Hindlimb muscle (tissue), 1 donor: ENCODE measurements at regions not wholly inside any gene's neighbourhood (a gene's known extent, or its start where the extent isn't known, plus 50 kb on each side); places are given as distances from the start of the nearest gene placed in this dataset.

Source experiments
- DNase-seq: peaks from one replicate; pipeline ENCODE4 v3.0.0-alpha.2; 2013

- DNase-seq, result no peak
These were observed 322.4 kb upstream of the N4BP1 start for GRCh38 chr16:48932216-48932855.

GRCh38 chr16:48930951-48931553 lies 321.1 kb upstream of the N4BP1 start:
- no peak for DNase-seq

GRCh38 chr16:48919791-48920190 lies 309.8 kb upstream of the N4BP1 start:
- no peak for DNase-seq

GRCh38 chr16:48918520-48919258 lies 308.7 kb upstream of the N4BP1 start:
- DNase-seq, result no peak

- DNase-seq, result no peak
These were observed 306.6 kb upstream of the N4BP1 start for GRCh38 chr16:48916566-48916965.

GRCh38 chr16:48914070-48914469 lies 304.1 kb upstream of the N4BP1 start:
- no peak for DNase-seq

- no peak for DNase-seq
These were observed 303.4 kb upstream of the N4BP1 start for GRCh38 chr16:48913384-48913783.

- DNase-seq, result no peak
These were observed 302.4 kb upstream of the N4BP1 start for GRCh38 chr16:48912360-48912759.

- no peak for DNase-seq
These were observed 301.7 kb upstream of the N4BP1 start for GRCh38 chr16:48911700-48912099.

- DNase-seq, result no peak
These were observed 300.2 kb upstream of the N4BP1 start for GRCh38 chr16:48910214-48910613.

GRCh38 chr16:48909231-48909630 lies 299.3 kb upstream of the N4BP1 start:
- DNase-seq, result no peak

GRCh38 chr16:48907906-48908634 lies 298.1 kb upstream of the N4BP1 start:
- DNase-seq, result no peak

- no peak for DNase-seq
These were observed 295.9 kb upstream of the N4BP1 start for GRCh38 chr16:48905632-48906505.

- no peak for DNase-seq
These were observed 294.4 kb upstream of the N4BP1 start for GRCh38 chr16:48904333-48904732.

- DNase-seq, result no peak
These were observed 293.1 kb upstream of the N4BP1 start for GRCh38 chr16:48903039-48903438.

- no peak for DNase-seq
These were observed 291.9 kb upstream of the N4BP1 start for GRCh38 chr16:48901712-48902374.

GRCh38 chr16:48899500-48899899 lies 289.5 kb upstream of the N4BP1 start:
- no peak for DNase-seq

- no peak for DNase-seq
These were observed 287.8 kb upstream of the N4BP1 start for GRCh38 chr16:48897698-48898205.

- no peak for DNase-seq
These were observed 285.2 kb upstream of the N4BP1 start for GRCh38 chr16:48895142-48895541.

GRCh38 chr16:48892893-48893292 lies 282.9 kb upstream of the N4BP1 start:
- DNase-seq, result no peak

GRCh38 chr16:48887646-48888210 lies 277.7 kb upstream of the N4BP1 start:
- no peak for DNase-seq
